DMS53 (cell line): ENCODE measurements at regions not wholly inside any gene's neighbourhood (a gene's known extent, or its start where the extent isn't known, plus 50 kb on each side); places are given as distances from the start of the nearest gene placed in this dataset.

Source experiments
- DNase-seq: peaks from one replicate; lab custom pipeline; 2025; lab: John Stamatoyannopoulos, UW

- peak; percentile 38 for DNase-seq
Observed at GRCh38 chr3:152957491-152957890, 122.6 kb downstream of the P2RY1 start.

GRCh38 chr3:152959307-152959706, 124.4 kb downstream of the P2RY1 start:
- DNase-seq: no peak

GRCh38 chr3:152960684-152961083, 125.8 kb downstream of the P2RY1 start:
- no peak for DNase-seq

GRCh38 chr3:152961323-152961722, 126.4 kb downstream of the P2RY1 start:
- DNase-seq: peak; percentile 54

- DNase-seq: no peak
Observed at GRCh38 chr3:152964911-152965609, 130.1 kb downstream of the P2RY1 start.

GRCh38 chr3:152968388-152969024, 133.6 kb downstream of the P2RY1 start:
- peak; percentile 79 for DNase-seq

GRCh38 chr3:152969557-152970300, 134.8 kb downstream of the P2RY1 start:
- peak; percentile 68 for DNase-seq

- peak; percentile 1 for DNase-seq
Observed at GRCh38 chr3:152970851-152971250, 135.9 kb downstream of the P2RY1 start.

GRCh38 chr3:152971880-152972279, 136.9 kb downstream of the P2RY1 start:
- no peak for DNase-seq

- peak; percentile 27 for DNase-seq
Observed at GRCh38 chr3:152973575-152973974, 138.6 kb downstream of the P2RY1 start.

- DNase-seq: no peak
Observed at GRCh38 chr3:152976239-152976638, 141.3 kb downstream of the P2RY1 start.

GRCh38 chr3:152977366-152977765, 142.4 kb downstream of the P2RY1 start:
- DNase-seq: no peak

- DNase-seq: no peak
Observed at GRCh38 chr3:152978152-152978551, 143.2 kb downstream of the P2RY1 start.

- DNase-seq: no peak
Observed at GRCh38 chr3:152997526-152997925, 162.6 kb downstream of the P2RY1 start.

- DNase-seq: no peak
Observed at GRCh38 chr3:152998591-152998990, 163.4 kb upstream of the RAP2B start.

- no peak for DNase-seq
Observed at GRCh38 chr3:153000325-153000724, 161.7 kb upstream of the RAP2B start.

- no peak for DNase-seq
Observed at GRCh38 chr3:153001210-153002078, 160.6 kb upstream of the RAP2B start.

- DNase-seq: no peak
Observed at GRCh38 chr3:153003441-153003840, 158.6 kb upstream of the RAP2B start.

GRCh38 chr3:153003862-153004261, 158.2 kb upstream of the RAP2B start:
- DNase-seq: no peak

- DNase-seq: no peak
Observed at GRCh38 chr3:153008226-153008625, 153.8 kb upstream of the RAP2B start.

- no peak for DNase-seq
Observed at GRCh38 chr3:153023896-153024295, 138.1 kb upstream of the RAP2B start.

- DNase-seq: peak; percentile 50
Observed at GRCh38 chr3:153026026-153026425, 136.0 kb upstream of the RAP2B start.
